NT2/D1 (cell line): ENCODE measurements at regions not wholly inside any gene's neighbourhood (a gene's known extent, or its start where the extent isn't known, plus 50 kb on each side); places are given as distances from the start of the nearest gene placed in this dataset.

Experiments
- YY1 ChIP-seq: IDR thresholded peaks from 2 replicates; pipeline ENCODE4 v1.6.1; 2011; ENCODE audit not compliant: insufficient read length, insufficient read depth
- ZNF274 ChIP-seq: IDR thresholded peaks from 2 replicates; pipeline ENCODE4 v1.6.1; 2011; ENCODE audit warnings: mild to moderate bottlenecking, low read depth, low read length

DNA sequence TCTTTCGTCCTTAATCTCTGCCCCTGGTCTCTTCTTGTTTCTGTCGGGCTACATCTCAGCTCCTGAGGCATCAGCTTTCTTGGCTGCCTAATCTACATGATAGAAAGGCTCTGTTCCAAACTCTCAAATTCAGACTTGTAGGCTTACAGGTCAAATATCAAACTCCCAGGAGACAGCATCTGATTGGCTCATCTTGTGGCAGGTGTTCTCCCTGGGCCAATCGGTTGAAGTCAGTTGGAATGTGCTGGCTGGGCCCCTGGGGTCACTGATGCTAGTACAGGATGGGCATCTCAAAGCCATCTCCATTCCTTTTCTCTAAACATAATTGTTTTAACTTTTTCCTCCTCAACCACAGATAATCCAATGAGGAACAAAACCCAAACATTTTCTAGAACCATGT is 198.7 kb downstream of the CNTN3 start:
- no peak for TF ChIP-seq ZNF274
- TF ChIP-seq YY1, result no peak
